Right lobe of liver (tissue), 4 donors: ENCODE measurements at regions not wholly inside any gene's neighbourhood (a gene's known extent, or its start where the extent isn't known, plus 50 kb on each side); places are given as distances from the start of the nearest gene placed in this dataset.
"Not testable (repeated sequence)": the region's sequence is repeated elsewhere in the genome, so short reads cannot be mapped to it uniquely, and the experiment has no call there.

ENCODE experiments used
- CTCF ChIP-seq, 4 donors: fragments of 200-600 bp in 3 of 4; fragments of 450-650 bp in 1 of 4; IDR thresholded peaks; one replicate each; pipeline versions ENCODE4 v1.5.1 to v1.8.0; 2016 to 2022; ENCODE audit warnings: antibody characterized with exemption in 4 of 4, mild to moderate bottlenecking in 2 of 4
- POLR2A ChIP-seq: fragments of 450-650 bp; IDR thresholded peaks from one replicate; pipeline ENCODE4 v1.6.1; 2017; ENCODE audit warnings: antibody characterized with exemption, mild to moderate bottlenecking
- donor health status: DM: no; HTN: no; CAD: no.
- donor health status: DM: no; HTN: no; CAD: no.
- donor health status: DM: no; HTN: yes; CAD: no.

- TF ChIP-seq CTCF (IDR thresholded peaks at IDR 0.05); POLR2A: not testable (repeated sequence)
Observed at GRCh38 chr21:13981176-13982087, 229.3 kb downstream of the LIPI start.
